22Rv1 (cell line): ENCODE measurements at regions not wholly inside any gene's neighbourhood (a gene's known extent, or its start where the extent isn't known, plus 50 kb on each side); places are given as distances from the start of the nearest gene placed in this dataset.

Source experiments
- CTCF ChIP-seq: fragments of 450-650 bp; IDR thresholded peaks from 2 replicates; pipeline ENCODE4 v1.5.1; 2017; ENCODE audit warnings: mild to moderate bottlenecking
- ZFX ChIP-seq: fragments of 450-650 bp; IDR thresholded peaks from 2 replicates; pipeline ENCODE4 v1.6.1; 2017; ENCODE audit warnings: antibody characterized with exemption, borderline replicate concordance

GRCh38 chr3:17980863-17981262 lies 238.4 kb upstream of the TBC1D5 start:
- TF ChIP-seq CTCF: no peak
- TF ChIP-seq ZFX: no peak
